BLaER1 (cell line): ENCODE measurements at regions not wholly inside any gene's neighbourhood (a gene's known extent, or its start where the extent isn't known, plus 50 kb on each side); places are given as distances from the start of the nearest gene placed in this dataset.
A peak's percentile ranks its signal among the peaks of the same experiment; 100 is the strongest.

Experiments used
- H3K27ac ChIP-seq: shearing (Covaris generic); formaldehyde crosslinking; 2 replicates; pipeline ENCODE4 v1.8.1; 2022
- H3K27me3 ChIP-seq: shearing (Covaris generic); formaldehyde crosslinking; 2 replicates; pipeline ENCODE4 v1.8.1; 2022
- H3K36me3 ChIP-seq: shearing (Covaris generic); formaldehyde crosslinking; 2 replicates; pipeline ENCODE4 v1.8.1; 2022
- H3K4me1 ChIP-seq: shearing (Covaris generic); formaldehyde crosslinking; 2 replicates; pipeline ENCODE4 v1.8.1; 2022
- H3K4me2 ChIP-seq: shearing (Covaris generic); formaldehyde crosslinking; 2 replicates; pipeline ENCODE4 v1.8.1; 2022
- H3K4me3 ChIP-seq: shearing (Covaris generic); formaldehyde crosslinking; 2 replicates; pipeline ENCODE4 v1.8.1; 2022
- H3K9ac ChIP-seq: shearing (Covaris generic); formaldehyde crosslinking; 2 replicates; pipeline ENCODE4 v1.8.1; 2022
- H3K9me3 ChIP-seq: shearing (Covaris generic); formaldehyde crosslinking; 2 replicates; pipeline ENCODE4 v1.8.1; 2022
- H4K20me1 ChIP-seq: shearing (Covaris generic); formaldehyde crosslinking; 2 replicates; pipeline ENCODE4 v1.8.1; 2022
- Cebpa-rat ChIP-seq: shearing (Covaris generic); IDR thresholded peaks from 2 replicates; pipeline ENCODE4 v1.8.1; 2022

DNA sequence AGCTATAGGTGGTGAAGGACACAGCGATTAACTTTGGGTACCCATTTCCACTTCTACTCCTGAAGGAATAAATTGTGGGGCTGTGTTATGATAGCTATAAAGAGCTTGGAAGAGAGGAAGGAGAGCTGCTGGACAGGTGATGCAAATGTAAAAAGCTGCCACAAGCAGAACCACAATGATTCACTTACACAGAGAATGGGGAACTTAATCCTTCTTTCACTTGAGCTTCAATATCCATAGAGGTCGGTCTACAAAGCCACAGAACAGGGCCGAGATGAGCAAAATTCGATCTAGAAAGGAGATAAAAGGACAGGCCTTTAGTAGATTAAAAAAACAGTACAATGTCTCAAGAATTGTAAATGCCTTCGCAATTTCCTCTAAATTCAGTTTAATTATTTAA, 831.1 kb downstream of the LRFN5 start:
- H3K9ac ChIP-seq = no peak overlapping the region
- no peak overlapping the region for H3K27ac ChIP-seq

DNA sequence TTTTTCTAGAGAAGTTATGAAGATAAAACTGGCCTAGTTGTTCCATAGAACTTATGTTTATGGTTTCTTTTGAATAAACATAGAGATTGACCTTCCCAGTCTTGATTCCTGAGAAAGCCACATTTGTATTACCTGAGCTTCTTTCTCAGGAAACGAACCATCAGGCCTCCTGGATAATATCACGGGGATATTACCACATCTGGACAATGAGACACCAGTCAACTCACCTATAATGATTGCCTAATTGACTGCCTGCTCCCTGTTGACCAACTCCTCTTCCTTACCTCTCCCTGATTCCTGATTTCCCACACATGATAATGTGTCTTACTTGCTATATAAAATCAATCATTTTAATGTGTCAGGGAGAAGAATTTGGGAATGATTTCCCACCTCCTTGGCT, 822.7 kb downstream of the LRFN5 start:
- H3K27ac ChIP-seq = no peak overlapping the region
- H4K20me1 ChIP-seq = no peaks in the 10 kb centered on the region
- H3K27me3 ChIP-seq = no peaks in the 10 kb centered on the region
- H3K4me2 ChIP-seq = peak overlapping the region; percentile 46
- no peaks in the 10 kb centered on the region for H3K9me3 ChIP-seq
- no peak for TF ChIP-seq Cebpa-rat
- peaks cover 12% of the 10 kb centered on the region for H3K4me1 ChIP-seq
- no peak overlapping the region for H3K4me3 ChIP-seq
- H3K9ac ChIP-seq = no peak overlapping the region
- H3K36me3 ChIP-seq = no peaks in the 10 kb centered on the region

More for the DNA sequence above, 831.1 kb downstream of the LRFN5 start:
- H3K9me3 ChIP-seq = no peaks in the 10 kb centered on the region
- no peak for TF ChIP-seq Cebpa-rat
- no peak overlapping the region for H3K4me3 ChIP-seq
- no peaks in the 10 kb centered on the region for H3K4me1 ChIP-seq
- H3K4me2 ChIP-seq = no peak overlapping the region
- H3K36me3 ChIP-seq = no peaks in the 10 kb centered on the region
- H3K27me3 ChIP-seq = no peaks in the 10 kb centered on the region
- no peaks in the 10 kb centered on the region for H4K20me1 ChIP-seq

DNA sequence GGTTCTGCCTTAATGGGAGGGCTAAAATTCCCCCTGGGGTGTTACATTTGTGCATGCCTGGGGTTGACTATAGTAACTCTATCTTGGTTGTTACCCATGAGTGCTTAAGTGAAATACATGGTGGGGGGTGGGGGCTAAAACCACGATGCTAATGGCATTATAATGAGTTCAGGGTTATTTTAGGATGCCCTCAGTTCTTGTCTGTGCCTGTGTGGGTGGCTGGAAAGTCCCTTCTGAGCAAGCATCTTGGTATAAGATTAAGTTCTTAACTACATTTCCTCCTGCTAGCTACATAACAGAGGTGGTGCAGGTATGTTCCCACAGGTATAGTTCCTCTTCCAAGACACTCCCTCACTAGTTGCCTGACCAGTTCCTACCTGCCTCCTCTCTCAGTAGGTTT, 822.3 kb downstream of the LRFN5 start:
- Histone ChIP-seq H3K9ac (no peak overlapping the region), H3K4me2 (peak overlapping the region; percentile 46), H3K36me3 (no peaks in the 10 kb centered on the region), H3K4me3 (no peak overlapping the region), H3K4me1 (peaks cover 12% of the 10 kb centered on the region), H3K27me3 (no peaks in the 10 kb centered on the region), H3K27ac (no peak overlapping the region), H3K9me3 (no peaks in the 10 kb centered on the region), H4K20me1 (no peaks in the 10 kb centered on the region)
- TF ChIP-seq Cebpa-rat = no peak

DNA sequence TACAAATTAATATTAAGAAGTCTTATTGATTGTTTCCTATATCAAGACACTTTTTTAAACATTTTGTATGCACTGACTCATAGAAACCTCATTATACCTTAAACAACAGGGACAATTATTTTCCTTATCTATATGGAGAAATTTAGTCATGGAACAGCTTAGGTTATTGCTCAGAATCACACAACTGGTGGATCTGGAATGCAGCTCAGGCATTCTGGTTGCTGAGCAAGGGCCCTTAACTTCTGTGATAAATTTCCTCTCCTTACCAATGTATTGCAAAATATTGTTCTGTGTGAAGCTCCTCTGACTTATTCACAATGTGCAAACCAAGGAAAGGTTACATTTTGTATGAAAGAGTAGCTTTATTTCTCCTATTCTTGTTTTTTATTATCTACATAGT, 817.8 kb downstream of the LRFN5 start:
- no peak overlapping the region for H3K27ac ChIP-seq
- no peak overlapping the region for H3K4me2 ChIP-seq
- no peak for TF ChIP-seq Cebpa-rat
- H3K36me3 ChIP-seq = no peaks in the 10 kb centered on the region
- no peaks in the 10 kb centered on the region for H4K20me1 ChIP-seq
- H3K4me3 ChIP-seq = no peak overlapping the region
- peaks cover 10% of the 10 kb centered on the region for H3K4me1 ChIP-seq
- no peaks in the 10 kb centered on the region for H3K27me3 ChIP-seq
- H3K9ac ChIP-seq = no peak overlapping the region
- no peaks in the 10 kb centered on the region for H3K9me3 ChIP-seq

DNA sequence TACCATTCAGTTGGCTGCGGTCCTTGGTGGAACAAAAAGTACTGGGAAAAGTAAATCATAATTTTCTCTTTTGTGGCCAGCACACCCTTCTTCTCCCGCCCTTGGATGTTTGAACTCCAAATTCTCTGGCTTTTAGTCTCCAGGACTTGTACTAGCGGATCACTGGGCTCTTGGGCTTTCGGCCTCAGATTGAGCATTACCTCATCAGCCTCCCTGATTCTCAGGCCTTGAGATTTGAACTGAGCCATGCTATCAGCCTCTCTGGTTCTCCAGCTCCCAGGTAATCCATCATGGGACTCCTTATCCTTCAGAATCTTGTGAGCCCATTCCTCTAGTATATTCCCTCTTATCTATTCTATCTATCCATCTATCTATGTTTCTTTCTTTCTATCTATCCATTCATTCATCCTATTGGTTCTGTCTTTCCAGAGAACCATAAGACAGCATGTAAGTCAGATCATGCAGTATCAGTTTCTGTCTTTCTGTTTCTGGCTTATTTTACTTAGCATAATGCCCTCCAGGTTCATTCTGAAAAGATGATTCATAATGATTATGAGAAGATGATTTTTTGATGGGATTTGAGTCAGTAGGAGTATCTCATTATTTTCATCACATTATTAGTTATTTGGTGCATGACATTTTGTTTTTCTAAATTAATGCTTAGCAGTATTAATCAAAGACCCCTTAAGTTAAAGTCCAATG, 814.9 kb downstream of the LRFN5 start:
- H3K27ac ChIP-seq = no peak overlapping the region
- no peak overlapping the region for H3K4me2 ChIP-seq
- no peak for TF ChIP-seq Cebpa-rat
- H3K27me3 ChIP-seq = no peaks in the 10 kb centered on the region
- H4K20me1 ChIP-seq = no peaks in the 10 kb centered on the region
- no peak overlapping the region for H3K9ac ChIP-seq
- H3K36me3 ChIP-seq = no peaks in the 10 kb centered on the region
- H3K4me1 ChIP-seq = no peaks in the 10 kb centered on the region
- H3K9me3 ChIP-seq = no peaks in the 10 kb centered on the region
- H3K4me3 ChIP-seq = no peak overlapping the region

DNA sequence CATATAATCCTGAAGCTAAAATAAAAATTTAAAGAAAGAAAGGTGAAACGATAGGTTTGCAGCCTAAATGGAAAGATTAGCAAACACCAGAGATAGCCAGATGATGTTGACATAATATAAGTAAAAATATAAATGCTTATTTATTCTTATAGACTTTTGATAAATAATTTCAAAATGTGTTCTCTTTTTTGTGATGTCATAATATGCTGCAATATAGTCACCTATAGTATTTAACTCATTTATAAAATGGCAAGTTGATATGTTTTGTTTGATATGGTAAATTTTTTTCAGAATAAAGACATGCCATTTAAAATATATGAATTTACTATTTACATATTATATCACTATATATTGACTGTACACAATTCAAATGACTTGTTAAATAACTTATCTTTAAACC, 813.4 kb downstream of the LRFN5 start:
- no peak for TF ChIP-seq Cebpa-rat
- Histone ChIP-seq H3K9ac (no peak overlapping the region), H3K9me3 (no peaks in the 10 kb centered on the region), H3K36me3 (no peaks in the 10 kb centered on the region), H4K20me1 (no peaks in the 10 kb centered on the region), H3K4me3 (no peak overlapping the region), H3K27me3 (no peaks in the 10 kb centered on the region), H3K27ac (no peak overlapping the region), H3K4me1 (no peaks in the 10 kb centered on the region), H3K4me2 (no peak overlapping the region)

DNA sequence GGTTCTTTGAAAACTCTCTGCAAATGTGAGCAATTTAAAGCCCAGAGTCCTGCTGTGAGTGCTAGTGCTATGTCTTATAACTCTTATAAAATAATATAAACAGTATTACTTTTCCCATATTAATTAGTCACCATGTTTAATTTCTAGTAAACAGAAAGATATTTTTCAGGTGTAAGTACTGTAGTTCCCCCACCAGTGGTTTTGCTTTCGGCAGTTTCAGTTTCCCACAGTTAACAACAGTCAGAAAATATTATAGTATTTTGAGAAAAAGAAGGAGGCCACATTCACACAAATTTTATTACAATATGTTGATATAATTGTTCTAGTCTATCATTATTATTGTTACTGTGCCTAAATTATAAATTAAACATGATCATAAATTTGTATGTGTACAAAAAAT, 800.5 kb downstream of the LRFN5 start:
- Histone ChIP-seq H3K4me3 (no peak overlapping the region), H4K20me1 (no peaks in the 10 kb centered on the region), H3K9me3 (no peaks in the 10 kb centered on the region), H3K4me1 (no peaks in the 10 kb centered on the region), H3K9ac (no peak overlapping the region), H3K27me3 (no peaks in the 10 kb centered on the region), H3K4me2 (no peak overlapping the region), H3K36me3 (no peaks in the 10 kb centered on the region), H3K27ac (no peak overlapping the region)
- no peak for TF ChIP-seq Cebpa-rat

DNA sequence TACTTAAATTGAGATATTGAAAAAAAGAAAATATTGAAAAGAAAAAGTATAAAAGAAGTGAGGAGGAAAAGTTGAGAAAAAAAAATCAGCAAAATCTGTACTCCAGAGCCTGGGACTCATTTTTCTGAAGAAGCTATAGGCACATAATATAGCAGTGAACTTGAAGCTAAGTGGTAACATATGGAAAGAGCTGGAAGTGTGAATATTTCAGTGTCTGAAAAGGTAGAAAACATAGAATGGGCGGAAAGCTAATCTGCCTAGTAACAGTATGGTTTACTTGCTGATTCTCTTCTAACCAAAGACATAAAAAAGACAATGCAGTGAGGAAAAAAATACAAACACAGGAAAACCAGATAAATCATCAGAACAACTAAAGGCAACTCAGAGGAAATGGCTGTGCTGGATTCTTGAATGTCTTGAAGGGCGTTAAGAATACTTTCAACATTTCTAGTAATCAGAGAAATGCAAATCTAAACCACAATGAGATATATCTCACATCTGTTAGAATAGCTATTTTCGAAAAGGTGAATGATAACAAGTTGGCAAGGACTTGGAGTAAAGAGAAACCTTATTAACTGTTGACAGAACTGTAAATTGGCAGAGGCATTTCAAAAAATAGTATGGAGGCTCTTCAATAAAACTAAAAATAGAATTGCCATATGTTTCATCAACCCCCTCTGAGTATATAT, 784.6 kb downstream of the LRFN5 start:
- Histone ChIP-seq H3K36me3 (no peaks in the 10 kb centered on the region), H4K20me1 (no peaks in the 10 kb centered on the region), H3K4me2 (no peak overlapping the region), H3K27me3 (no peaks in the 10 kb centered on the region), H3K4me1 (0 out of 2 replicates have a peak, but pooled peaks cover 6% of the 10 kb centered on the region), H3K9me3 (no peaks in the 10 kb centered on the region), H3K4me3 (no peak overlapping the region), H3K27ac (no peak overlapping the region), H3K9ac (no peak overlapping the region)
- TF ChIP-seq Cebpa-rat = no peak

DNA sequence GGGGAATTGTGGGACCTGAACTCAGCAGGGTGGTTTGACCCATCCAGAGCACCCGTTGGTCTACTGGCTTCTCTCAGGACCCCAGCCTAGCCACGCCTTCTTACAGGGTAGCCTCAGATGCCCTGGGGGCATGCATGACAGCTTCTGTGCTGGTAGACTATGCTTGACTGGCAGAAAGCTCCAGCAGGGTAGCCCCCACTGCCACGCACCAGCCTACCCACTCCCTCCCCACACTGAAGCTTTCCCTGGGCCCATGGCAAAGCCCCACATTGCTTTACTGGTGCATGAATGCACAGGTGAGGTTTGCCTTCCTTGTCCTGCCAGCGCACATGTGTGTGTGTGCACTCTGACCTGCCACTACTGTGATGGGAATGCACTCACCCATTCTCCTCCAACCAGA, 772.2 kb downstream of the LRFN5 start:
- no peak overlapping the region for H3K4me2 ChIP-seq

DNA sequence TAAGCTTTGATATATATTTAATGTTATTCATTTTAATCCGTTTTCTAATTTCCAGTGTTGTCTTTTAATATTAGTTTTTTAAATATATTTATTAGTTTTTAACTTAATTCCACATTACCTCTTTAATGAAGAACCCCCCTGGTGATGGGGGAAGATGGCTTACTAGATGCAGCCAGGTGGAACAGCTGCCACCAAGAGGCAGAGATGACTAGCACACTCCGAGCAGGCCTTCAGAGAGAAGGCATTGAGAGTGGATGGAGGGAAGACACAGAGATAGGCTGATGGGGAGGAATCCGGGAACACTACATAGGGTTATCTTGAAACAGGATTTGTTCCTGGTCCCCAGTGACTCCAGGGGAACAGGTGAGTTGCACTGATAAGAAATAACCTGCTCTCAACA, 771.6 kb downstream of the LRFN5 start:
- Histone ChIP-seq H3K9me3 (no peaks in the 10 kb centered on the region), H3K27me3 (no peaks in the 10 kb centered on the region), H3K4me2 (no peak overlapping the region), H3K27ac (no peak overlapping the region), H3K4me1 (no peaks in the 10 kb centered on the region), H3K9ac (no peak overlapping the region), H3K4me3 (no peak overlapping the region), H3K36me3 (no peaks in the 10 kb centered on the region), H4K20me1 (no peaks in the 10 kb centered on the region)
- no peak for TF ChIP-seq Cebpa-rat

More for the DNA sequence above, 772.2 kb downstream of the LRFN5 start:
- Histone ChIP-seq H3K9ac (no peak overlapping the region), H3K27ac (no peak overlapping the region), H3K27me3 (no peaks in the 10 kb centered on the region), H3K9me3 (no peaks in the 10 kb centered on the region), H3K36me3 (no peaks in the 10 kb centered on the region), H4K20me1 (no peaks in the 10 kb centered on the region), H3K4me1 (no peaks in the 10 kb centered on the region), H3K4me3 (no peak overlapping the region)
- TF ChIP-seq Cebpa-rat = no peak

DNA sequence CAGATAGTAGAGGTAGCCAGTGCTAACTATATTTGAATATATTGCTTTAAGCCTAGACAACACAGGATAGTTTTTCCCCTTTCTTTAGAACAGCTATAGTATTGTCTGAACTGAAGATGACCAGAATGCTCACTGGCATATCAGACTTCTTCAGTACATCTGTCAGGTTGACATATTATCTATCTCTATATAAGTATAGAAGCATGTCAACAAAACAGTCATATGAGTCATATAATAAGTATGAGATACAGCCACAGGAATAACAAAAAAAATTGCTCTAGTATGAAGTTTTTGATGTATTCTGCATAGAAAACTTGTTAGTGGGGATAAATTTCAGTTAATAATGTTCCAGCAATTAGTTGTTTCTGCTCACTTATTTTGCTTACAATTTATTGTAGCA, 767.7 kb downstream of the LRFN5 start:
- H3K4me1 ChIP-seq = no peaks in the 10 kb centered on the region
- no peak overlapping the region for H3K9ac ChIP-seq
- no peaks in the 10 kb centered on the region for H3K27me3 ChIP-seq

More for the DNA sequence above, 767.7 kb downstream of the LRFN5 start:
- no peak for TF ChIP-seq Cebpa-rat
- H3K4me2 ChIP-seq = no peak overlapping the region
- no peaks in the 10 kb centered on the region for H3K9me3 ChIP-seq
- no peak overlapping the region for H3K27ac ChIP-seq
- no peaks in the 10 kb centered on the region for H4K20me1 ChIP-seq
- H3K36me3 ChIP-seq = no peaks in the 10 kb centered on the region
- no peak overlapping the region for H3K4me3 ChIP-seq
